ENCODE measurements at regions not wholly inside any gene's neighbourhood (a gene's known extent, or its start where the extent isn't known, plus 50 kb on each side); places are given as distances from the start of the nearest gene placed in this dataset.

- TF ChIP-seq MAX (IDR thresholded peaks at IDR 0.05) = no peak
- TF ChIP-seq EP300 (IDR thresholded peaks at IDR 0.05; ENCODE audit: borderline replicate concordance) = no peak
- TF ChIP-seq REST (IDR thresholded peaks at IDR 0.05; ENCODE audit: low read depth) = no peak
- no peak for TF ChIP-seq TAF1 (IDR thresholded peaks at IDR 0.05; ENCODE audit: low read depth)
- no peak for TF ChIP-seq CEBPB (IDR thresholded peaks at IDR 0.05)
- no peak for TF ChIP-seq YY1 (IDR thresholded peaks at IDR 0.05; ENCODE audit: low read depth)
- TF ChIP-seq EGR1 (IDR thresholded peaks at IDR 0.05) = no peak
- TF ChIP-seq RAD21 (IDR thresholded peaks at IDR 0.05; ENCODE audit: low read depth) = no peak
- no peak for TF ChIP-seq FOXM1 (IDR thresholded peaks at IDR 0.05; ENCODE audit: borderline replicate concordance, low read depth)
- no peak for TF ChIP-seq ZBTB7A (IDR thresholded peaks at IDR 0.05; ENCODE audit: low read depth)
- TF ChIP-seq TCF12 (IDR thresholded peaks at IDR 0.05; ENCODE audit: low read depth) = no peak
These were observed 2319.5 kb downstream of the ARAP2 start for GRCh38 chr4:33924811-33925210.
